WTC11 (cell line): ENCODE measurements at regions not wholly inside any gene's neighbourhood (a gene's known extent, or its start where the extent isn't known, plus 50 kb on each side); places are given as distances from the start of the nearest gene placed in this dataset.

ENCODE experiments used
- ATAC-seq: fragments of 200-7000 bp; cut with Tn5 transposase; 2 replicates; pipeline ENCODE4 v1.10.0; 2021; ENCODE audit warnings: mild to moderate bottlenecking, moderate library complexity
- CTCF ChIA-PET: fragments of 300-600 bp; sonication (Branson Sonifier 250); formaldehyde crosslinking; loops from one replicate; lab custom pipeline; 2021; ENCODE audit warnings: antibody characterized with exemption; lab: Charles Lee
- POLR2A ChIA-PET: fragments of 350-600 bp; sonication (Branson Sonifier 250); formaldehyde crosslinking; loops from one replicate; lab custom pipeline; 2021; ENCODE audit warnings: antibody characterized with exemption; lab: Charles Lee
- DNase-seq: peaks from one replicate; pipeline ENCODE4 v3.0.0; 2021; ENCODE audit warnings: low spot score
- H3K27ac Mint-ChIP-seq: 2 replicates; pipeline ENCODE4 v1.8.0; 2021; ENCODE audit warnings: mixed read lengths
- H3K27me3 Mint-ChIP-seq: 2 replicates; pipeline ENCODE4 v1.8.0; 2021; ENCODE audit warnings: low read depth, mild to moderate bottlenecking, moderate library complexity, mixed read lengths
- H3K36me3 Mint-ChIP-seq: 2 replicates; pipeline ENCODE4 v1.8.0; 2021; ENCODE audit warnings: mixed read lengths
- H3K4me1 Mint-ChIP-seq: 2 replicates; pipeline ENCODE4 v1.8.0; 2022; ENCODE audit warnings: mixed read lengths
- H3K4me3 Mint-ChIP-seq: 2 replicates; pipeline ENCODE4 v1.8.0; 2021; ENCODE audit warnings: mild to moderate bottlenecking, moderate library complexity, mixed read lengths
- H3K9me3 Mint-ChIP-seq: 2 replicates; pipeline ENCODE4 v1.8.0; 2021; ENCODE audit warnings: mixed read lengths
- AFF4 ChIP-seq: sonication (generic); formaldehyde crosslinking; IDR thresholded peaks from 2 replicates; pipeline ENCODE4 v1.8.1; 2023; ENCODE audit warnings: mild to moderate bottlenecking, missing genetic modification reagents, borderline replicate concordance
- ATF1 ChIP-seq: sonication (generic); formaldehyde crosslinking; IDR thresholded peaks from 2 replicates; pipeline ENCODE4 v1.8.1; 2023; ENCODE audit warnings: mild to moderate bottlenecking, moderate library complexity, missing genetic modification reagents
- ATF2 ChIP-seq: sonication (generic); formaldehyde crosslinking; IDR thresholded peaks from 2 replicates; pipeline ENCODE4 v1.8.1; 2022; ENCODE audit warnings: low read depth, missing genetic modification reagents, borderline replicate concordance
- CBFB ChIP-seq: sonication (generic); formaldehyde crosslinking; IDR thresholded peaks from 2 replicates; pipeline ENCODE4 v1.8.1; 2022; ENCODE audit warnings: mild to moderate bottlenecking, low read depth, missing genetic modification reagents
- E2F1 ChIP-seq: sonication (generic); formaldehyde crosslinking; IDR thresholded peaks from 2 replicates; pipeline ENCODE4 v1.8.0; 2022; ENCODE audit warnings: mild to moderate bottlenecking, missing genetic modification reagents
- ELF4 ChIP-seq: sonication (generic); formaldehyde crosslinking; IDR thresholded peaks from 2 replicates; pipeline ENCODE4 v1.8.1; 2022; ENCODE audit warnings: low read depth, mild to moderate bottlenecking, moderate library complexity, missing genetic modification reagents
- EMX1 ChIP-seq: fragments of 250-450 bp; sonication (Bioruptor Pico); IDR thresholded peaks from 2 replicates; pipeline ENCODE4 v1.8.0; 2021; ENCODE audit warnings: mild to moderate bottlenecking
- ERG ChIP-seq: fragments of 250-450 bp; sonication (Bioruptor Pico); IDR thresholded peaks from 2 replicates; pipeline ENCODE4 v1.8.0; 2021; ENCODE audit warnings: mild to moderate bottlenecking
- FOXJ3 ChIP-seq: sonication (generic); formaldehyde crosslinking; IDR thresholded peaks from 2 replicates; pipeline ENCODE4 v1.9.0; 2021; ENCODE audit warnings: missing genetic modification reagents, mild to moderate bottlenecking, borderline replicate concordance
- FOXP1 ChIP-seq: sonication (generic); formaldehyde crosslinking; IDR thresholded peaks from 2 replicates; pipeline ENCODE4 v1.8.0; 2022; ENCODE audit warnings: missing genetic modification reagents, mild to moderate bottlenecking, moderate library complexity, borderline replicate concordance
- MAX ChIP-seq: sonication (generic); formaldehyde crosslinking; IDR thresholded peaks from 2 replicates; pipeline ENCODE4 v1.8.0; 2022; ENCODE audit warnings: mild to moderate bottlenecking, missing genetic modification reagents
- NFYB ChIP-seq: sonication (generic); formaldehyde crosslinking; conservative IDR thresholded peaks from 2 replicates; pipeline ENCODE4 v1.8.0; 2022; ENCODE audit warnings: low read depth, missing genetic modification reagents
- PRRX2 ChIP-seq: fragments of 250-450 bp; sonication (Bioruptor Pico); IDR thresholded peaks from 2 replicates; pipeline ENCODE4 v1.8.0; 2021; ENCODE audit warnings: mild to moderate bottlenecking
- RORB ChIP-seq: fragments of 250-450 bp; sonication (Bioruptor Pico); IDR thresholded peaks from 2 replicates; pipeline ENCODE4 v1.9.0; 2021; ENCODE audit warnings: mild to moderate bottlenecking
- SMAD4 ChIP-seq: sonication (generic); formaldehyde crosslinking; IDR thresholded peaks from 2 replicates; pipeline ENCODE4 v1.8.0; 2022; ENCODE audit warnings: mild to moderate bottlenecking, missing genetic modification reagents
- SP1 ChIP-seq: sonication (generic); formaldehyde crosslinking; conservative IDR thresholded peaks from 2 replicates; pipeline ENCODE4 v1.8.1; 2022; ENCODE audit warnings: missing genetic modification reagents
- USF1 ChIP-seq: sonication (generic); formaldehyde crosslinking; IDR thresholded peaks from 2 replicates; pipeline ENCODE4 v1.8.0; 2022; ENCODE audit warnings: mild to moderate bottlenecking, missing genetic modification reagents
- ZNF121 ChIP-seq: sonication (generic); formaldehyde crosslinking; IDR thresholded peaks from 2 replicates; pipeline ENCODE4 v1.8.0; 2023; ENCODE audit warnings: missing genetic modification reagents
- ZNF219 ChIP-seq: sonication (generic); formaldehyde crosslinking; IDR thresholded peaks from 2 replicates; pipeline ENCODE4 v1.8.0; 2023; ENCODE audit warnings: missing genetic modification reagents, mild to moderate bottlenecking, borderline replicate concordance
- ZNF263 ChIP-seq: sonication (generic); formaldehyde crosslinking; IDR thresholded peaks from 2 replicates; pipeline ENCODE4 v1.8.1; 2022; ENCODE audit warnings: low read depth, mild to moderate bottlenecking, moderate library complexity, missing genetic modification reagents
- ZNF416 ChIP-seq: fragments of 250-450 bp; sonication (Bioruptor Pico); IDR thresholded peaks from 2 replicates; pipeline ENCODE4 v1.9.0; 2021; ENCODE audit warnings: mild to moderate bottlenecking, inconsistent platforms
- ZNF423 ChIP-seq: fragments of 250-450 bp; sonication (Bioruptor Pico); IDR thresholded peaks from 2 replicates; pipeline ENCODE4 v2.1.2; 2022; ENCODE audit warnings: mild to moderate bottlenecking, moderate library complexity
- ZNF425 ChIP-seq: fragments of 250-450 bp; sonication (Bioruptor Pico); conservative IDR thresholded peaks from 2 replicates; pipeline ENCODE4 v1.9.0; 2021; ENCODE audit warnings: mild to moderate bottlenecking

- Mint-ChIP-seq H3K4me3 (no peak overlapping the region), H3K9me3 (no peaks in the 10 kb centered on the region), H3K27ac (no peak overlapping the region), H3K4me1 (peaks cover 4% of the 10 kb centered on the region; the same call in 1 of the 2 replicates), H3K36me3 (no peaks in the 10 kb centered on the region), H3K27me3 (no peaks in the 10 kb centered on the region)
- DNase-seq, result no peak
- peak; percentile 46; the same call in 1 of the 2 replicates for ATAC-seq
- TF ChIP-seq E2F1 (CRISPR knock-in tag) (no peak), ZNF219 (CRISPR knock-in tag) (no peak), ELF4 (CRISPR knock-in tag) (no peak), USF1 (no peak), ATF2 (CRISPR knock-in tag) (no peak), NFYB (CRISPR knock-in tag) (no peak), MAX (no peak)
- POLR2A ChIA-PET, result no interaction called here
- CTCF ChIA-PET, result interaction anchor here (1.5 kb wide), 1 partner anchor 102 kb away, joined by 5 read pairs; no protein-coding TSS in a partner anchor
Observed at GRCh38 chr2:136282251-136282650, 164.3 kb upstream of the CXCR4 start.

- no peaks in the 10 kb centered on the region for H3K9me3 Mint-ChIP-seq
- TF ChIP-seq SP1 (CRISPR knock-in tag) (no peak), ZNF425 (CRISPR knock-in tag) (no peak), ATF1 (CRISPR knock-in tag) (no peak), USF1 (no peak), FOXP1 (no peak), AFF4 (no peak), RORB (CRISPR knock-in tag) (no peak), ZNF263 (no peak), SMAD4 (CRISPR knock-in tag) (no peak), ZNF121 (CRISPR knock-in tag) (no peak), ZNF423 (CRISPR knock-in tag) (no peak), FOXJ3 (CRISPR knock-in tag) (no peak), ERG (CRISPR knock-in tag) (no peak), CBFB (no peak), EMX1 (CRISPR knock-in tag) (no peak), PRRX2 (CRISPR knock-in tag) (no peak), ZNF416 (no peak)
Observed at GRCh38 chr2:136281281-136282114, 163.5 kb upstream of the CXCR4 start.

More at GRCh38 chr2:136281281-136282114, 163.5 kb upstream of the CXCR4 start:
- ATAC-seq, result no peak
- CTCF ChIA-PET, result interaction anchor here (1.5 kb wide), 1 partner anchor 103 kb away, joined by 5 read pairs; no protein-coding TSS in a partner anchor
- DNase-seq, result no peak
- Mint-ChIP-seq H3K36me3 (no peaks in the 10 kb centered on the region), H3K4me3 (no peak overlapping the region), H3K27ac (no peak overlapping the region), H3K4me1 (peaks cover 4% of the 10 kb centered on the region; the same call in 1 of the 2 replicates), H3K27me3 (no peaks in the 10 kb centered on the region)
- POLR2A ChIA-PET, result no interaction called here
